Endothelial cell of umbilical vein (primary cell): ENCODE measurements at regions not wholly inside any gene's neighbourhood (a gene's known extent, or its start where the extent isn't known, plus 50 kb on each side); places are given as distances from the start of the nearest gene placed in this dataset.

Source experiments
- BruUV-seq: library from RNA; stranded (reverse); fragments of 400-500 nt; replicated peaks from 2 replicates; lab custom pipeline; 2021; lab: Mats Ljungman, UMichigan
- CTCF ChIA-PET: fragments of 300-600, 350-600 bp; sonication (Branson Sonifier 250); formaldehyde crosslinking; loops from one replicate; lab custom pipeline; 2021; ENCODE audit warnings: antibody characterized with exemption, inconsistent platforms; lab: Charles Lee
- POLR2A ChIA-PET: fragments of 300-600, 350-600 bp; sonication (Branson Sonifier 250); formaldehyde crosslinking; loops from one replicate; lab custom pipeline; 2021; ENCODE audit warnings: antibody characterized with exemption, inconsistent platforms; lab: Charles Lee
- DNase-seq: peaks from one replicate; pipeline ENCODE4 v3.0.0-alpha.2; 2011; ENCODE audit warnings: low read depth, low spot score
- FAIRE-seq: peaks from 2 replicates; lab custom pipeline; 2011; peaks lifted over from hg19 to GRCh38; lab: Jason Lieb, UNC
- H2AFZ ChIP-seq: 2 replicates; pipeline ENCODE4 v1.6.0; 2012; ENCODE audit warnings: low read depth, low read length, control low read depth, inconsistent platforms
- H3K27ac ChIP-seq: 2 replicates; pipeline ENCODE4 v1.5.1; 2011; ENCODE audit warnings: low read depth, mild to moderate bottlenecking, control low read depth, low read length, moderate library complexity; ENCODE audit not compliant: insufficient read depth
- H3K27me3 ChIP-seq, 2 experiments: 2 replicates each; pipeline versions ENCODE4 v1.6.0 to v1.6.1; 2011; ENCODE audit warnings: low read length in 2 of 2, mixed read lengths in 1 of 2; ENCODE audit not compliant: control insufficient read depth in 2 of 2, insufficient read depth in 2 of 2
- H3K36me3 ChIP-seq, 2 experiments: 2 replicates in 1 of 2; 3 replicates in 1 of 2; pipeline ENCODE4 v1.5.1; 2011; ENCODE audit warnings: low read length in 2 of 2, mild to moderate bottlenecking in 1 of 2, moderate library complexity in 1 of 2; ENCODE audit not compliant: control insufficient read depth in 2 of 2, insufficient read depth in 2 of 2; ENCODE audit errors: extremely low read depth in 1 of 2
- H3K4me1 ChIP-seq: 3 replicates; pipeline ENCODE4 v1.5.1; 2011; ENCODE audit warnings: mild to moderate bottlenecking, low read length; ENCODE audit not compliant: control insufficient read depth, insufficient read depth; ENCODE audit errors: extremely low read depth
- H3K4me2 ChIP-seq: 2 replicates; pipeline ENCODE4 v1.6.1; 2011; ENCODE audit warnings: low read length, control low read depth, mixed read lengths; ENCODE audit not compliant: insufficient read depth
- H3K4me3 ChIP-seq, 3 experiments: fragments of 200-600 bp in 1 of 3; sonication (generic), shearing (Covaris generic) in 1 of 3; replicated peaks in 1 of 3; 2 replicates each; pipeline ENCODE4 v1.5.1; 2011 to 2016; ENCODE audit warnings: control low read depth in 3 of 3, low read length in 3 of 3, mild to moderate bottlenecking in 2 of 3, inconsistent platforms in 1 of 3, low read depth in 1 of 3, moderate library complexity in 1 of 3; ENCODE audit not compliant: insufficient read depth in 1 of 3
- H3K79me2 ChIP-seq: 2 replicates; pipeline ENCODE4 v1.6.0; 2012; ENCODE audit warnings: low read length, inconsistent platforms; ENCODE audit not compliant: control insufficient read depth, insufficient read depth
- H3K9ac ChIP-seq: replicated peaks from 2 replicates; pipeline ENCODE3; 2011; ENCODE audit warnings: low read length, control low read depth; ENCODE audit not compliant: insufficient read depth; ENCODE audit errors: extremely low read depth
- H3K9me1 ChIP-seq: replicated peaks from 3 replicates; pipeline ENCODE4 v1.6.0; 2011; ENCODE audit warnings: mild to moderate bottlenecking, low read length; ENCODE audit not compliant: control insufficient read depth, insufficient read depth; ENCODE audit errors: extremely low read depth
- H3K9me3 ChIP-seq: replicated peaks from 2 replicates; pipeline ENCODE4 v1.5.1; 2012; ENCODE audit warnings: low read length, inconsistent platforms; ENCODE audit not compliant: control insufficient read depth, insufficient read depth
- H4K20me1 ChIP-seq: replicated peaks from 2 replicates; pipeline ENCODE3; 2011; ENCODE audit warnings: mild to moderate bottlenecking, low read length; ENCODE audit not compliant: control insufficient read depth, insufficient read depth; ENCODE audit errors: extremely low read depth
- EZH2 ChIP-seq: IDR thresholded peaks from 2 replicates; pipeline ENCODE4 v1.6.1; 2012; ENCODE audit warnings: borderline replicate concordance, low read depth, mild to moderate bottlenecking, moderate library complexity, low read length, inconsistent platforms; ENCODE audit not compliant: severe bottlenecking
- FOS ChIP-seq: IDR thresholded peaks from 2 replicates; pipeline ENCODE4 v1.6.1; 2011; ENCODE audit warnings: mild to moderate bottlenecking, low read length, moderate library complexity, borderline replicate concordance; ENCODE audit not compliant: insufficient read depth
- GATA2 ChIP-seq: IDR thresholded peaks from 2 replicates; pipeline ENCODE4 v1.7.0; 2011; ENCODE audit warnings: low read depth, mild to moderate bottlenecking, moderate library complexity, mixed read lengths, low read length; ENCODE audit not compliant: insufficient read length, insufficient read depth
- JUN ChIP-seq: IDR thresholded peaks from 2 replicates; pipeline ENCODE4 v1.6.1; 2011; ENCODE audit warnings: borderline replicate concordance, low read depth; ENCODE audit not compliant: insufficient read length, insufficient read depth
- MYC ChIP-seq: IDR thresholded peaks from one replicate; pipeline ENCODE4 v1.6.1; 2011; ENCODE audit warnings: mild to moderate bottlenecking, low read depth, low read length
- POLR2A ChIP-seq: IDR thresholded peaks from 2 replicates; pipeline ENCODE4 v1.6.1; 2012; ENCODE audit warnings: low read depth, mild to moderate bottlenecking, control low read depth, low read length
- POLR2AphosphoS5 ChIP-seq: IDR thresholded peaks from 2 replicates; pipeline ENCODE4 v1.6.1; 2012; ENCODE audit warnings: low read depth, mild to moderate bottlenecking, control low read depth, low read length, moderate library complexity; ENCODE audit not compliant: insufficient read depth
- dilution Hi-C: fragments of 300-500 bp; cut with MboI; formaldehyde crosslinking; loops from one replicate; pipeline ENCODE4 v1.15.0; 2019; ENCODE audit warnings: low sequenced_read_pairs; ENCODE audit not compliant: extremely low pct_ligation_motif_present
- intact Hi-C: fragments of 100-400 bp; cut with micrococcal nuclease; formaldehyde crosslinking; loops from one replicate; pipeline ENCODE4 v1.10.0; 2022
- TF ChIP-seq, protein P1 (sequence below): IDR thresholded peaks from 2 replicates; pipeline ENCODE4 v1.6.1; 2011; ENCODE audit not compliant: insufficient read depth, insufficient read length
- TF ChIP-seq, protein P2 (sequence below), 2 donors: IDR thresholded peaks; 1 replicate in 1 of 2; 2 replicates in 1 of 2; pipeline ENCODE4 v1.5.1; 2011; ENCODE audit warnings: low read length in 2 of 2, mild to moderate bottlenecking in 2 of 2, moderate library complexity in 2 of 2, control low read depth in 1 of 2, inconsistent platforms in 1 of 2, low read depth in 1 of 2; ENCODE audit not compliant: insufficient read depth in 1 of 2; ENCODE audit errors: extremely low read depth in 1 of 2

DNA sequence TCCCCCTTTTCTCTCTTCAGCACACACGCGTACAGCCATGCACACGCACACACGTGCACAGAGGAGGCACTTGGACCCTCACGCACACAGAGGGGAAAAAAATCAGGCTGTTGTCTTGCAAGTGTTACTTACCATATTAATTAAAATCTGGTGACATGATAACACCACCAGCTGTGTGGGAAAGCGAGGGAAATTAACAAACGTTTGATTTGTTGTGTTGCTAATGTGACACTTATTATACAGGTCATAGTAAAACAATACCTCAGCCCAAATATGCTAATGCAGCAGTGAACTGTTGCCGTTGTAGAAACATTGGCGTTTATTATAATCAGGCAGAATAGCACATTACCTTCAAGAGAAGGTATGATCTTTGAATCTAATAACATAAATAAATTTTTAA lies 211.7 kb downstream of the TEX29 start:
- no peak for TF ChIP-seq MYC
- TF ChIP-seq GATA2: no peak
- no peak for TF ChIP-seq EZH2
- TF ChIP-seq JUN: no peak
- no peak for TF ChIP-seq POLR2AphosphoS5
- no peak for TF ChIP-seq FOS
- TF ChIP-seq, protein P1, sequence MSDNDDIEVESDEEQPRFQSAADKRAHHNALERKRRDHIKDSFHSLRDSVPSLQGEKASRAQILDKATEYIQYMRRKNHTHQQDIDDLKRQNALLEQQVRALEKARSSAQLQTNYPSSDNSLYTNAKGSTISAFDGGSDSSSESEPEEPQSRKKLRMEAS: no peak
- no peak for TF ChIP-seq POLR2A
- TF ChIP-seq, protein P2, sequence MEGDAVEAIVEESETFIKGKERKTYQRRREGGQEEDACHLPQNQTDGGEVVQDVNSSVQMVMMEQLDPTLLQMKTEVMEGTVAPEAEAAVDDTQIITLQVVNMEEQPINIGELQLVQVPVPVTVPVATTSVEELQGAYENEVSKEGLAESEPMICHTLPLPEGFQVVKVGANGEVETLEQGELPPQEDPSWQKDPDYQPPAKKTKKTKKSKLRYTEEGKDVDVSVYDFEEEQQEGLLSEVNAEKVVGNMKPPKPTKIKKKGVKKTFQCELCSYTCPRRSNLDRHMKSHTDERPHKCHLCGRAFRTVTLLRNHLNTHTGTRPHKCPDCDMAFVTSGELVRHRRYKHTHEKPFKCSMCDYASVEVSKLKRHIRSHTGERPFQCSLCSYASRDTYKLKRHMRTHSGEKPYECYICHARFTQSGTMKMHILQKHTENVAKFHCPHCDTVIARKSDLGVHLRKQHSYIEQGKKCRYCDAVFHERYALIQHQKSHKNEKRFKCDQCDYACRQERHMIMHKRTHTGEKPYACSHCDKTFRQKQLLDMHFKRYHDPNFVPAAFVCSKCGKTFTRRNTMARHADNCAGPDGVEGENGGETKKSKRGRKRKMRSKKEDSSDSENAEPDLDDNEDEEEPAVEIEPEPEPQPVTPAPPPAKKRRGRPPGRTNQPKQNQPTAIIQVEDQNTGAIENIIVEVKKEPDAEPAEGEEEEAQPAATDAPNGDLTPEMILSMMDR (IDR thresholded peaks at IDR 0.05; ENCODE audit: extremely low read depth in 1 of 2, insufficient read depth in 1 of 2, low read depth in 1 of 2, low read length in 2 of 2): no peak
- ChIA-PET CTCF (no interaction called here), POLR2A (no interaction called here)
- no peaks in the 10 kb centered on the region for H3K27me3 ChIP-seq
- H2AFZ ChIP-seq: no peak overlapping the region
- no peak overlapping the region for H3K9ac ChIP-seq
- DNase-seq (no peak), FAIRE-seq (no peak)
- H4K20me1 ChIP-seq: no peaks in the 10 kb centered on the region
- H3K4me2 ChIP-seq: no peak overlapping the region
- no TSS peak for BruUV-seq
- no peak overlapping the region for H3K27ac ChIP-seq
- H3K9me1 ChIP-seq: no peaks in the 10 kb centered on the region
- no peak overlapping the region for H3K4me3 ChIP-seq
- no peaks in the 10 kb centered on the region for H3K79me2 ChIP-seq
- no peaks in the 10 kb centered on the region for H3K4me1 ChIP-seq
- no peaks in the 10 kb centered on the region for H3K9me3 ChIP-seq
- H3K36me3 ChIP-seq: no peaks in the 10 kb centered on the region
- intact Hi-C loops: no loop called here
- dilution Hi-C loops: no loop called here
